DMS153 (cell line): ENCODE measurements at regions not wholly inside any gene's neighbourhood (a gene's known extent, or its start where the extent isn't known, plus 50 kb on each side); places are given as distances from the start of the nearest gene placed in this dataset.
"Not testable (repeated sequence)": the region's sequence is repeated elsewhere in the genome, so short reads cannot be mapped to it uniquely, and the experiment has no call there.

Experiments
- DNase-seq: peaks from one replicate; lab custom pipeline; 2025; lab: John Stamatoyannopoulos, UW

- DNase-seq, result no peak
Observed at GRCh38 chr2:231644426-231644825, 51.8 kb downstream of the TEX44 start.

- no peak for DNase-seq
Observed at GRCh38 chr2:231646476-231646875, 53.8 kb downstream of the TEX44 start.

GRCh38 chr2:231648579-231649174 is 56.0 kb downstream of the TEX44 start:
- peak; percentile 71 for DNase-seq

GRCh38 chr2:231651561-231651960 is 56.8 kb upstream of the PTMA start:
- not testable (repeated sequence) for DNase-seq

- DNase-seq, result no peak
Observed at GRCh38 chr2:231655488-231655887, 52.8 kb upstream of the PTMA start.

GRCh38 chr2:231655894-231656293 is 52.4 kb upstream of the PTMA start:
- DNase-seq, result no peak
